HEK293T (cell line): ENCODE measurements at regions not wholly inside any gene's neighbourhood (a gene's known extent, or its start where the extent isn't known, plus 50 kb on each side); places are given as distances from the start of the nearest gene placed in this dataset.

Experiments
- BHLHE40 ChIP-seq: fragments of 450-650 bp; IDR thresholded peaks from 2 replicates; pipeline ENCODE4 v1.6.1; 2016; ENCODE audit warnings: mild to moderate bottlenecking, moderate library complexity, borderline replicate concordance
- ELF4 ChIP-seq: fragments of 450-650 bp; IDR thresholded peaks from 2 replicates; pipeline ENCODE4 v1.6.1; 2017; ENCODE audit warnings: antibody characterized with exemption
- FOXA1 ChIP-seq: fragments of 450-650 bp; IDR thresholded peaks from 2 replicates; pipeline ENCODE4 v1.6.1; 2016; ENCODE audit warnings: mild to moderate bottlenecking
- FOXK2 ChIP-seq: fragments of 450-650 bp; IDR thresholded peaks from 2 replicates; pipeline ENCODE4 v1.6.1; 2016; ENCODE audit warnings: mild to moderate bottlenecking
- HDGF ChIP-seq: fragments of 450-650 bp; IDR thresholded peaks from 2 replicates; pipeline ENCODE4 v1.6.1; 2017; ENCODE audit warnings: antibody characterized with exemption, borderline replicate concordance
- NFRKB ChIP-seq: fragments of 450-650 bp; IDR thresholded peaks from 2 replicates; pipeline ENCODE4 v1.6.1; 2016; ENCODE audit warnings: mild to moderate bottlenecking, moderate library complexity
- SP1 ChIP-seq: fragments of 450-650 bp; IDR thresholded peaks from 2 replicates; pipeline ENCODE4 v1.6.1; 2017
- TARDBP ChIP-seq: fragments of 450-650 bp; IDR thresholded peaks from 2 replicates; pipeline ENCODE4 v1.6.1; 2016
- TF ChIP-seq, protein P1 (sequence below): fragments of 450-650 bp; IDR thresholded peaks from 2 replicates; pipeline ENCODE4 v1.6.1; 2016

DNA sequence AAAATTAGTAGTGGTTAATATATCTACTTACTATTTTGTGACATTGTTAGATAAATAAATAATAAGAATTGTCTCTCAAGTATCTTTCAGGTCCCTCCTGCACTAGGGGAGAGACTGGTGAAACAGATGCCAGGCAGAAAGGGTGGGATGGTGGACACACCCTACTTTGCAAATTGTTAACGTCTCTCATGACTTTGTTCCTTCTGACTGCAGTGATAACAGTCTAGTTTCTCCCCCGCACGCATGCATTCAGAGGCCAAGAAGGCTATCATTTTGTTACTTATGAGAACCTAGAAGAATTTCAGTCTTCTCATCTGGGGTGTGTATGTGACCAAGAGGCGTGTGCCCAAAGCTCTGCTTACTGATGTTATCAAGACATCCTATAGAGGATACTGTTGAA is 152.3 kb downstream of the EDN1 start:
- TF ChIP-seq SP1, result no peak
- no peak for TF ChIP-seq ELF4
- TF ChIP-seq FOXA1, result no peak
- TF ChIP-seq, protein P1, sequence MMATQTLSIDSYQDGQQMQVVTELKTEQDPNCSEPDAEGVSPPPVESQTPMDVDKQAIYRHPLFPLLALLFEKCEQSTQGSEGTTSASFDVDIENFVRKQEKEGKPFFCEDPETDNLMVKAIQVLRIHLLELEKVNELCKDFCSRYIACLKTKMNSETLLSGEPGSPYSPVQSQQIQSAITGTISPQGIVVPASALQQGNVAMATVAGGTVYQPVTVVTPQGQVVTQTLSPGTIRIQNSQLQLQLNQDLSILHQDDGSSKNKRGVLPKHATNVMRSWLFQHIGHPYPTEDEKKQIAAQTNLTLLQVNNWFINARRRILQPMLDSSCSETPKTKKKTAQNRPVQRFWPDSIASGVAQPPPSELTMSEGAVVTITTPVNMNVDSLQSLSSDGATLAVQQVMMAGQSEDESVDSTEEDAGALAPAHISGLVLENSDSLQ, result no peak
- TF ChIP-seq BHLHE40, result no peak
- TF ChIP-seq HDGF, result no peak
- TF ChIP-seq NFRKB, result no peak
- no peak for TF ChIP-seq FOXK2
- no peak for TF ChIP-seq TARDBP
